ENCODE measurements at regions not wholly inside any gene's neighbourhood (a gene's known extent, or its start where the extent isn't known, plus 50 kb on each side); places are given as distances from the start of the nearest gene placed in this dataset.
A peak's percentile ranks its signal among the peaks of the same experiment; 100 is the strongest.

DNA sequence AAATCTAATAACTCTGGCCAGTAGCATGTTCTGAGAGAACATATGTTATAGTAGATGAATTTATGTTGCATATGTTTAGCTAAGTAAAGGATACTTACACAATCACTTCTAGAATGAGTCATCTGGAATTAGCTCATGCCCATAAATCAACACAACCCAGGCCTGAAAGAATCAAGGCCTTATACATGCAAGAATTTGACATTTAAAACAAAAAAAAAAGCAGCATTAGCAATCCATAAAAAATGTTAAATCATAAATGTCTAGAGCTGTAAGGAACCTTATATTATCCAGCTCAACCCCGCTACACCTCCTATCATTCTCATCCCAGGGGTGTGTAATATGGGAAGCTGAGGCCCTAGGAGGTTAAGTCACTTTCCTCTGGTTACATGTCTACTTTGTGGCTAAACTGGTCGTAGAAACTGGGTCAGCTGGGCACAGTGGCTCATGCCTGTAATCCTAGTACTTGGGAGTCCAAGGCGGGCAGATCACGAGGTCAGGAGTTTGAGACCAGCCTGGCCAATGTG is 105.2 kb upstream of the CARMIL1 start:
- H3K79me2 ChIP-seq (ENCODE audit: insufficient read depth, low read length) = no peaks in the 10 kb centered on the region
- intact Hi-C loops (cut with micrococcal nuclease; ENCODE audit: unreplicated experiment) = no loop called here
- no peak overlapping the region for H2AFZ ChIP-seq (ENCODE audit: low read length)
- peak; percentile 67; the same call in 2 of the 3 replicates for ATAC-seq
- no peaks in the 10 kb centered on the region for H3K9me3 ChIP-seq (ENCODE audit: low read length)
- no TSS peak for BruUV-seq (replicated peaks)
- ChIA-PET POLR2A (no interaction called here), CTCF (ENCODE audit: low intra/inter-chr PET ratio, low total read pairs) (no interaction called here)
- H3K9ac ChIP-seq (ENCODE audit: insufficient read depth, low read depth, low read length) = no peak overlapping the region
- H4K20me1 ChIP-seq (ENCODE audit: insufficient read depth, low read length) = no peaks in the 10 kb centered on the region
- no peak overlapping the region for H3K4me2 ChIP-seq (ENCODE audit: low read depth, low read length)
- H3K27ac ChIP-seq (ENCODE audit: extremely low read length, insufficient read depth, low read length) = no peak overlapping the region
- peaks cover 9% of the 10 kb centered on the region for H3K4me1 ChIP-seq (ENCODE audit: insufficient read depth, low read length)
- WGBS (ENCODE audit: low lambda C conversion rate) = 29% methylated on average over 4 of the region's 4 CpGs
- no peak for FAIRE-seq
- peaks cover 0 to 8% of the 10 kb centered on the region in 2 experiments; a peak in 2 of 5 replicates for H3K27me3 ChIP-seq (ENCODE audit: control insufficient read depth in 1 of 2, insufficient read depth in 2 of 2, low read length in 2 of 2)
- H3K4me3 ChIP-seq (replicated peaks in 1 of 3; ENCODE audit: insufficient read depth in 1 of 3, low read depth in 2 of 3, low read length in 3 of 3) = no peak overlapping the region
- peak; percentile 60 for DNase-seq (ENCODE audit: low spot score)
- in situ Hi-C loops (cut with HindIII; ENCODE audit: extremely low pct_ligation_motif_present, low pct_unique_long_range_greater_than_20kb) = no loop called here
- H3K36me3 ChIP-seq (replicated peaks in 1 of 2; ENCODE audit: control insufficient read depth in 1 of 2, insufficient read depth in 2 of 2, low read length in 2 of 2) = no peaks in the 10 kb centered on the region
- no peak for TF ChIP-seq KMT2A (CRISPR knock-in tag; IDR thresholded peaks at IDR 0.05)
- TF ChIP-seq ZNF274 (CRISPR knock-in tag; IDR thresholded peaks at IDR 0.05) = no peak
- TF ChIP-seq, protein P1, sequence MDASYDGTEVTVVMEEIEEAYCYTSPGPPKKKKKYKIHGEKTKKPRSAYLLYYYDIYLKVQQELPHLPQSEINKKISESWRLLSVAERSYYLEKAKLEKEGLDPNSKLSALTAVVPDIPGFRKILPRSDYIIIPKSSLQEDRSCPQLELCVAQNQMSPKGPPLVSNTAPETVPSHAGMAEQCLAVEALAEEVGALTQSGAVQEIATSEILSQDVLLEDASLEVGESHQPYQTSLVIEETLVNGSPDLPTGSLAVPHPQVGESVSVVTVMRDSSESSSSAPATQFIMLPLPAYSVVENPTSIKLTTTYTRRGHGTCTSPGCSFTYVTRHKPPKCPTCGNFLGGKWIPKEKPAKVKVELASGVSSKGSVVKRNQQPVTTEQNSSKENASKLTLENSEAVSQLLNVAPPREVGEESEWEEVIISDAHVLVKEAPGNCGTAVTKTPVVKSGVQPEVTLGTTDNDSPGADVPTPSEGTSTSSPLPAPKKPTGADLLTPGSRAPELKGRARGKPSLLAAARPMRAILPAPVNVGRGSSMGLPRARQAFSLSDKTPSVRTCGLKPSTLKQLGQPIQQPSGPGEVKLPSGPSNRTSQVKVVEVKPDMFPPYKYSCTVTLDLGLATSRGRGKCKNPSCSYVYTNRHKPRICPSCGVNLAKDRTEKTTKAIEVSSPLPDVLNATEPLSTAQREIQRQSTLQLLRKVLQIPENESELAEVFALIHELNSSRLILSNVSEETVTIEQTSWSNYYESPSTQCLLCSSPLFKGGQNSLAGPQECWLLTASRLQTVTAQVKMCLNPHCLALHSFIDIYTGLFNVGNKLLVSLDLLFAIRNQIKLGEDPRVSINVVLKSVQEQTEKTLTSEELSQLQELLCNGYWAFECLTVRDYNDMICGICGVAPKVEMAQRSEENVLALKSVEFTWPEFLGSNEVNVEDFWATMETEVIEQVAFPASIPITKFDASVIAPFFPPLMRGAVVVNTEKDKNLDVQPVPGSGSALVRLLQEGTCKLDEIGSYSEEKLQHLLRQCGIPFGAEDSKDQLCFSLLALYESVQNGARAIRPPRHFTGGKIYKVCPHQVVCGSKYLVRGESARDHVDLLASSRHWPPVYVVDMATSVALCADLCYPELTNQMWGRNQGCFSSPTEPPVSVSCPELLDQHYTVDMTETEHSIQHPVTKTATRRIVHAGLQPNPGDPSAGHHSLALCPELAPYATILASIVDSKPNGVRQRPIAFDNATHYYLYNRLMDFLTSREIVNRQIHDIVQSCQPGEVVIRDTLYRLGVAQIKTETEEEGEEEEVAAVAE (CRISPR knock-in tag; IDR thresholded peaks at IDR 0.05; ENCODE audit: borderline replicate concordance) = no peak
- TF ChIP-seq, protein P2, sequence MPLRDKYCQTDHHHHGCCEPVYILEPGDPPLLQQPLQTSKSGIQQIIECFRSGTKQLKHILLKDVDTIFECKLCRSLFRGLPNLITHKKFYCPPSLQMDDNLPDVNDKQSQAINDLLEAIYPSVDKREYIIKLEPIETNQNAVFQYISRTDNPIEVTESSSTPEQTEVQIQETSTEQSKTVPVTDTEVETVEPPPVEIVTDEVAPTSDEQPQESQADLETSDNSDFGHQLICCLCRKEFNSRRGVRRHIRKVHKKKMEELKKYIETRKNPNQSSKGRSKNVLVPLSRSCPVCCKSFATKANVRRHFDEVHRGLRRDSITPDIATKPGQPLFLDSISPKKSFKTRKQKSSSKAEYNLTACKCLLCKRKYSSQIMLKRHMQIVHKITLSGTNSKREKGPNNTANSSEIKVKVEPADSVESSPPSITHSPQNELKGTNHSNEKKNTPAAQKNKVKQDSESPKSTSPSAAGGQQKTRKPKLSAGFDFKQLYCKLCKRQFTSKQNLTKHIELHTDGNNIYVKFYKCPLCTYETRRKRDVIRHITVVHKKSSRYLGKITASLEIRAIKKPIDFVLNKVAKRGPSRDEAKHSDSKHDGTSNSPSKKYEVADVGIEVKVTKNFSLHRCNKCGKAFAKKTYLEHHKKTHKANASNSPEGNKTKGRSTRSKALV (CRISPR knock-in tag; IDR thresholded peaks at IDR 0.05) = no peak
- TF ChIP-seq, protein P3, sequence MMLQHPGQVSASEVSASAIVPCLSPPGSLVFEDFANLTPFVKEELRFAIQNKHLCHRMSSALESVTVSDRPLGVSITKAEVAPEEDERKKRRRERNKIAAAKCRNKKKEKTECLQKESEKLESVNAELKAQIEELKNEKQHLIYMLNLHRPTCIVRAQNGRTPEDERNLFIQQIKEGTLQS (CRISPR knock-in tag; IDR thresholded peaks at IDR 0.05) = 0 out of 2 replicates have a peak, but pooled peaks have one; percentile 26
- no peak for TF ChIP-seq CREB1 (IDR thresholded peaks at IDR 0.05)
- no peak for TF ChIP-seq CREB1 (CRISPR knock-in tag; IDR thresholded peaks at IDR 0.05)
- TF ChIP-seq ZNF83 (CRISPR knock-in tag; IDR thresholded peaks at IDR 0.05; ENCODE audit: borderline replicate concordance) = no peak
- no peak for TF ChIP-seq YEATS4 (CRISPR knock-in tag; IDR thresholded peaks at IDR 0.05; ENCODE audit: borderline replicate concordance)
- no peak for TF ChIP-seq ZFP1 (CRISPR knock-in tag; IDR thresholded peaks at IDR 0.05)
- no peak for TF ChIP-seq AHR (CRISPR knock-in tag; IDR thresholded peaks at IDR 0.05)
- 0 out of 2 replicates have a peak, but pooled peaks have one; percentile 32 for TF ChIP-seq JUNB (CRISPR knock-in tag; IDR thresholded peaks at IDR 0.05; ENCODE audit: borderline replicate concordance)
- no peak for TF ChIP-seq HNF4G (IDR thresholded peaks at IDR 0.05; ENCODE audit: borderline replicate concordance, low read depth, low read length)
- no peak for TF ChIP-seq HNF4G (CRISPR knock-in tag; IDR thresholded peaks at IDR 0.05; ENCODE audit: borderline replicate concordance, low read depth)
- TF ChIP-seq, protein P4, sequence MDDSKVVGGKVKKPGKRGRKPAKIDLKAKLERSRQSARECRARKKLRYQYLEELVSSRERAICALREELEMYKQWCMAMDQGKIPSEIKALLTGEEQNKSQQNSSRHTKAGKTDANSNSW (CRISPR knock-in tag; IDR thresholded peaks at IDR 0.05; ENCODE audit: borderline replicate concordance) = no peak
- no peak for TF ChIP-seq FOXJ3 (CRISPR knock-in tag; IDR thresholded peaks at IDR 0.05; ENCODE audit: borderline replicate concordance)
- TF ChIP-seq, protein P5, sequence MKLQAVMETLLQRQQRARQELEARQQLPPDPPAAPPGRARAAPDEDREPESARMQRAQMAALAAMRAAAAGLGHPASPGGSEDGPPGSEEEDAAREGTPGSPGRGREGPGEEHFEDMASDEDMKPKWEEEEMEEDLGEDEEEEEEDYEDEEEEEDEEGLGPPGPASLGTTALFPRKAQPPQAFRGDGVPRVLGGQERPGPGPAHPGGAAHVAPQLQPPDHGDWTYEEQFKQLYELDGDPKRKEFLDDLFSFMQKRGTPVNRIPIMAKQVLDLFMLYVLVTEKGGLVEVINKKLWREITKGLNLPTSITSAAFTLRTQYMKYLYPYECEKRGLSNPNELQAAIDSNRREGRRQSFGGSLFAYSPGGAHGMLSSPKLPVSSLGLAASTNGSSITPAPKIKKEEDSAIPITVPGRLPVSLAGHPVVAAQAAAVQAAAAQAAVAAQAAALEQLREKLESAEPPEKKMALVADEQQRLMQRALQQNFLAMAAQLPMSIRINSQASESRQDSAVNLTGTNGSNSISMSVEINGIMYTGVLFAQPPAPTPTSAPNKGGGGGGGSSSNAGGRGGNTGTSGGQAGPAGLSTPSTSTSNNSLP (IDR thresholded peaks at IDR 0.05; ENCODE audit: low read depth, low read length) = peak; percentile 42; the same call in 1 of the 2 replicates
- TF ChIP-seq FOSL2 (CRISPR knock-in tag; IDR thresholded peaks at IDR 0.05) = peak; percentile 47; the same call in 1 of the 2 replicates
